Brain microvascular endothelial cell (primary cell): ENCODE measurements at regions not wholly inside any gene's neighbourhood (a gene's known extent, or its start where the extent isn't known, plus 50 kb on each side); places are given as distances from the start of the nearest gene placed in this dataset.
A peak's percentile ranks its signal among the peaks of the same experiment; 100 is the strongest.

ENCODE experiments used
- DNase-seq: peaks from one replicate; pipeline ENCODE4 v3.0.0-alpha.2; 2020
- H3K27ac ChIP-seq: fragments of 250-450 bp; sonication (Bioruptor Pico); 2 replicates; pipeline ENCODE4 v1.5.1; 2020; ENCODE audit warnings: mild to moderate bottlenecking, moderate library complexity
- H3K27me3 ChIP-seq: fragments of 250-450 bp; sonication (Bioruptor Pico); replicated peaks from 2 replicates; pipeline ENCODE4 v1.5.1; 2020; ENCODE audit warnings: mild to moderate bottlenecking
- H3K36me3 ChIP-seq: fragments of 250-450 bp; sonication (Bioruptor Pico); replicated peaks from 2 replicates; pipeline ENCODE4 v1.5.1; 2020; ENCODE audit warnings: mild to moderate bottlenecking
- H3K4me3 ChIP-seq: 2 replicates; pipeline ENCODE4 v1.5.1; 2011; ENCODE audit warnings: low read depth, mild to moderate bottlenecking, control low read depth, low read length, moderate library complexity
- CTCF ChIP-seq: IDR thresholded peaks from 2 replicates; pipeline ENCODE4 v1.5.1; 2011; ENCODE audit warnings: low read depth, mild to moderate bottlenecking, moderate library complexity, low read length, control low read depth, inconsistent platforms; ENCODE audit errors: missing control alignments
- in situ Hi-C: cut with HindIII; loops from 2 replicates; pipeline ENCODE4 v1.10.0; 2017; ENCODE audit warnings: low sequenced_read_pairs, low pct_ligation_motif_present

GRCh38 chr17:77435272-77436057 lies 294.7 kb downstream of the SEC14L1 start:
- H3K27ac ChIP-seq = peak overlapping the region; percentile 3
- H3K27me3 ChIP-seq = no peaks in the 10 kb centered on the region
- TF ChIP-seq CTCF = no peak
- no peak for DNase-seq
- no peak overlapping the region for H3K4me3 ChIP-seq
- in situ Hi-C loops = no loop called here
- H3K36me3 ChIP-seq = peaks cover 9% of the 10 kb centered on the region

- peaks cover 9% of the 10 kb centered on the region for H3K36me3 ChIP-seq
- peak overlapping the region; percentile 3 for H3K27ac ChIP-seq
- H3K27me3 ChIP-seq = no peaks in the 10 kb centered on the region
- no peak for TF ChIP-seq CTCF
- no peak for DNase-seq
- in situ Hi-C loops = no loop called here
- H3K4me3 ChIP-seq = no peak overlapping the region
These were observed 295.3 kb downstream of the SEC14L1 start for GRCh38 chr17:77436058-77436442.

GRCh38 chr17:77436481-77436880 lies 295.7 kb downstream of the SEC14L1 start:
- Histone ChIP-seq H3K27ac (no peak overlapping the region), H3K4me3 (no peak overlapping the region), H3K36me3 (peaks cover 9% of the 10 kb centered on the region), H3K27me3 (no peaks in the 10 kb centered on the region)
- in situ Hi-C loops = no loop called here
- no peak for TF ChIP-seq CTCF
- DNase-seq = no peak

GRCh38 chr17:77437017-77437416 lies 296.2 kb downstream of the SEC14L1 start:
- in situ Hi-C loops = no loop called here
- Histone ChIP-seq H3K4me3 (no peak overlapping the region), H3K36me3 (peaks cover 9% of the 10 kb centered on the region), H3K27ac (no peak overlapping the region), H3K27me3 (no peaks in the 10 kb centered on the region)
- DNase-seq = peak; percentile 61
- peak; percentile 18 for TF ChIP-seq CTCF

GRCh38 chr17:77437747-77438146 lies 297.0 kb downstream of the SEC14L1 start:
- H3K27me3 ChIP-seq = no peaks in the 10 kb centered on the region
- H3K36me3 ChIP-seq = peaks cover 9% of the 10 kb centered on the region
- no peak overlapping the region for H3K27ac ChIP-seq
- DNase-seq = no peak
- in situ Hi-C loops = no loop called here
- no peak for TF ChIP-seq CTCF
- no peak overlapping the region for H3K4me3 ChIP-seq
